Stomach (tissue), 4 donors: ENCODE measurements at regions not wholly inside any gene's neighbourhood (a gene's known extent, or its start where the extent isn't known, plus 50 kb on each side); places are given as distances from the start of the nearest gene placed in this dataset.

Source experiments
- POLR2A ChIP-seq, 4 donors: fragments of 450-650 bp; IDR thresholded peaks; one replicate each; pipeline ENCODE4 v1.6.1; 2016; ENCODE audit warnings: antibody characterized with exemption in 4 of 4, control low read depth in 2 of 4, mild to moderate bottlenecking in 1 of 4, moderate library complexity in 1 of 4
- POLR2AphosphoS5 ChIP-seq, 3 donors: sonication (generic); formaldehyde crosslinking; IDR thresholded peaks; one replicate each; pipeline ENCODE4 v1.6.1; 2016; ENCODE audit warnings: antibody characterized with exemption in 3 of 3

- TF ChIP-seq POLR2A (IDR thresholded peaks at IDR 0.05) (no peak), POLR2AphosphoS5 (IDR thresholded peaks at IDR 0.05) (no peak)
These were observed 66.1 kb upstream of the VPREB1 start for GRCh38 chr22:22178355-22178965.
